Right lobe of liver (tissue), 4 donors: ENCODE measurements at regions not wholly inside any gene's neighbourhood (a gene's known extent, or its start where the extent isn't known, plus 50 kb on each side); places are given as distances from the start of the nearest gene placed in this dataset.

Experiments
- POLR2A ChIP-seq: fragments of 450-650 bp; IDR thresholded peaks from one replicate; pipeline ENCODE4 v1.6.1; 2017; ENCODE audit warnings: antibody characterized with exemption, mild to moderate bottlenecking
- TF ChIP-seq, protein P1 (sequence below), 4 donors: fragments of 200-600 bp in 3 of 4; fragments of 450-650 bp in 1 of 4; IDR thresholded peaks; one replicate each; pipeline versions ENCODE4 v1.5.1 to v1.8.0; 2016 to 2022; ENCODE audit warnings: antibody characterized with exemption in 4 of 4, mild to moderate bottlenecking in 2 of 4
- donor health status: DM: no; HTN: no; CAD: no.
- donor health status: DM: no; HTN: no; CAD: no.
- donor health status: DM: no; HTN: yes; CAD: no.

DNA sequence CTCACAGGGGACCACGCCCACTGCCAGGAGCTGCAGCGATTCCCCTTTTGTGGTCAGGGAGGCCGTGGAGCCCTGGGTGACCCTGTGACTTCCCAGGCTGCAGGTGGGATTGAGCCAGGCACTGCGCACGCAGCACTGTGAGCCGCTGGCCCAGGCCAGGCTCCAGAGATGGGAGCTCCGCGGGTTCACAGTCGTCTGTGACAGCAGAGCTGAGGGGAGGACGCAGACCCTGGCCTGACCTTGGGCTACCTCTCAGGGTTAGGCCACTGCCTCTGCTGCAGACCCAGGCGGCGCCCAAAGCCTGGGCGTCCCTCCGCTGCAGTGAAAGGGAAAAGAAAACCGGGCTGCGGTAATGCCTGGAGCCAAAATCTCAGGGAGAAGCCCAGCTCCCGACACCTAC, 107.5 kb upstream of the GPR26 start:
- TF ChIP-seq, protein P1, sequence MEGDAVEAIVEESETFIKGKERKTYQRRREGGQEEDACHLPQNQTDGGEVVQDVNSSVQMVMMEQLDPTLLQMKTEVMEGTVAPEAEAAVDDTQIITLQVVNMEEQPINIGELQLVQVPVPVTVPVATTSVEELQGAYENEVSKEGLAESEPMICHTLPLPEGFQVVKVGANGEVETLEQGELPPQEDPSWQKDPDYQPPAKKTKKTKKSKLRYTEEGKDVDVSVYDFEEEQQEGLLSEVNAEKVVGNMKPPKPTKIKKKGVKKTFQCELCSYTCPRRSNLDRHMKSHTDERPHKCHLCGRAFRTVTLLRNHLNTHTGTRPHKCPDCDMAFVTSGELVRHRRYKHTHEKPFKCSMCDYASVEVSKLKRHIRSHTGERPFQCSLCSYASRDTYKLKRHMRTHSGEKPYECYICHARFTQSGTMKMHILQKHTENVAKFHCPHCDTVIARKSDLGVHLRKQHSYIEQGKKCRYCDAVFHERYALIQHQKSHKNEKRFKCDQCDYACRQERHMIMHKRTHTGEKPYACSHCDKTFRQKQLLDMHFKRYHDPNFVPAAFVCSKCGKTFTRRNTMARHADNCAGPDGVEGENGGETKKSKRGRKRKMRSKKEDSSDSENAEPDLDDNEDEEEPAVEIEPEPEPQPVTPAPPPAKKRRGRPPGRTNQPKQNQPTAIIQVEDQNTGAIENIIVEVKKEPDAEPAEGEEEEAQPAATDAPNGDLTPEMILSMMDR (IDR thresholded peaks at IDR 0.05), result no peak
- no peak for TF ChIP-seq POLR2A
